ENCODE measurements at regions not wholly inside any gene's neighbourhood (a gene's known extent, or its start where the extent isn't known, plus 50 kb on each side); places are given as distances from the start of the nearest gene placed in this dataset.

- H3K27me3 ChIP-seq (ENCODE audit: low read depth): peaks cover 4% of the 10 kb centered on the region
- H3K9me3 ChIP-seq: no peaks in the 10 kb centered on the region
- no peaks in the 10 kb centered on the region for H3K36me3 ChIP-seq
- ATAC-seq (peak; percentile 88), DNase-seq (peak; percentile 75)
- TF ChIP-seq, protein P1, sequence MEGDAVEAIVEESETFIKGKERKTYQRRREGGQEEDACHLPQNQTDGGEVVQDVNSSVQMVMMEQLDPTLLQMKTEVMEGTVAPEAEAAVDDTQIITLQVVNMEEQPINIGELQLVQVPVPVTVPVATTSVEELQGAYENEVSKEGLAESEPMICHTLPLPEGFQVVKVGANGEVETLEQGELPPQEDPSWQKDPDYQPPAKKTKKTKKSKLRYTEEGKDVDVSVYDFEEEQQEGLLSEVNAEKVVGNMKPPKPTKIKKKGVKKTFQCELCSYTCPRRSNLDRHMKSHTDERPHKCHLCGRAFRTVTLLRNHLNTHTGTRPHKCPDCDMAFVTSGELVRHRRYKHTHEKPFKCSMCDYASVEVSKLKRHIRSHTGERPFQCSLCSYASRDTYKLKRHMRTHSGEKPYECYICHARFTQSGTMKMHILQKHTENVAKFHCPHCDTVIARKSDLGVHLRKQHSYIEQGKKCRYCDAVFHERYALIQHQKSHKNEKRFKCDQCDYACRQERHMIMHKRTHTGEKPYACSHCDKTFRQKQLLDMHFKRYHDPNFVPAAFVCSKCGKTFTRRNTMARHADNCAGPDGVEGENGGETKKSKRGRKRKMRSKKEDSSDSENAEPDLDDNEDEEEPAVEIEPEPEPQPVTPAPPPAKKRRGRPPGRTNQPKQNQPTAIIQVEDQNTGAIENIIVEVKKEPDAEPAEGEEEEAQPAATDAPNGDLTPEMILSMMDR (IDR thresholded peaks at IDR 0.05): no peak
- intact Hi-C loops (cut with DNase I): no loop called here
- no peaks in the 10 kb centered on the region for H3K4me1 ChIP-seq
- H3K27ac ChIP-seq: no peak overlapping the region
- H3K4me3 ChIP-seq: no peak overlapping the region
These were observed 187.2 kb downstream of the SHQ1 start for GRCh38 chr3:72661115-72661457.

DNA sequence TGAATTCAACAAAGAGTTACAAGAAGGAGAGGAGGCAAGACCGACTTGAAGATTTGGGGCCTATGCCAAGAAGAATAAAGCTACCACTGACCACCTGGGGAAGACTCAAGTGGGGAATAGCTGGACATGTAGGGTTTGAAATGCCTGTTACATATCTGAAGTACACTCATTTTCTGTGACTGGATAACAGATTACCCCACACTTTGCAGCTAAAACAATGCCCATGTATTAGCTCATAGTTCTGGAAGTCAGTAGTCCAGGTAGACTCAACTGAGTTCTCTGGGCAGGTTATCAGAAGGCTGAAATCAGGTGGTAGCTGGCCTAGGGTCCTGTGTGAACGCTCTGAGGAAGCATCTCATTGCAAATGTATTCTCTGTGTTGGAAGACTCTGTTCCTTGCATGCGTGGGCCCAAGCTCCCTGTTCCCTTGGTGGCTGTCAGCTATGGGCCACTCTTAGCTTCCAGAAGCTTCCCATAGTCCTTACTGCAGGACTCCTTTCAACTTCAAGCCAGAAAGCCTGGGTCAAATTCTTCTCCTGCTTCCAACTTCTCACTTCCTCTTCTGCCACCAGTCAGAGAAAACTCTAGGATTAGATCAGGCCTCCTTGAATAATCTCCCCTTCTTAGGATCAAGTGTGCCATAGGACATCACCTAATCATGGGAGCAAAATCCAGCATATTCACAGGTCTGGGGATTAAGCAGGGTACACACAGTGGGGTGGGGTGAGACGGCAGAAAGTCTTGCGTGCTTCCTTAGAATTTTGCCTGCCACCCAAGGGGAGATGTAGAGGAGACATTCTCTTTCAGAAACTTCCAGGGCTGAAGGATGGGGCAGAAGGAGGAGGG, 187.8 kb downstream of the SHQ1 start:
- intact Hi-C loops (cut with DNase I): no loop called here
- H3K4me1 ChIP-seq: peaks cover under 1% of the 10 kb centered on the region
- ATAC-seq (no peak), DNase-seq (no peak)
- no peak overlapping the region for H3K4me3 ChIP-seq
- no peak overlapping the region for H3K27ac ChIP-seq
- no peaks in the 10 kb centered on the region for H3K36me3 ChIP-seq
- peaks cover 10% of the 10 kb centered on the region for H3K27me3 ChIP-seq (ENCODE audit: low read depth)
- TF ChIP-seq, protein P1 (IDR thresholded peaks at IDR 0.05): no peak
- H3K9me3 ChIP-seq: no peaks in the 10 kb centered on the region

GRCh38 chr3:72659596-72659995, 188.6 kb downstream of the SHQ1 start:
- Histone ChIP-seq H3K36me3 (no peaks in the 10 kb centered on the region), H3K9me3 (no peaks in the 10 kb centered on the region), H3K4me1 (peaks cover 6% of the 10 kb centered on the region), H3K27me3 (ENCODE audit: low read depth) (peaks cover 16% of the 10 kb centered on the region), H3K4me3 (no peak overlapping the region), H3K27ac (no peak overlapping the region)
- ATAC-seq (no peak), DNase-seq (no peak)
- TF ChIP-seq, protein P1 (IDR thresholded peaks at IDR 0.05): no peak
- intact Hi-C loops (cut with DNase I): no loop called here

DNA sequence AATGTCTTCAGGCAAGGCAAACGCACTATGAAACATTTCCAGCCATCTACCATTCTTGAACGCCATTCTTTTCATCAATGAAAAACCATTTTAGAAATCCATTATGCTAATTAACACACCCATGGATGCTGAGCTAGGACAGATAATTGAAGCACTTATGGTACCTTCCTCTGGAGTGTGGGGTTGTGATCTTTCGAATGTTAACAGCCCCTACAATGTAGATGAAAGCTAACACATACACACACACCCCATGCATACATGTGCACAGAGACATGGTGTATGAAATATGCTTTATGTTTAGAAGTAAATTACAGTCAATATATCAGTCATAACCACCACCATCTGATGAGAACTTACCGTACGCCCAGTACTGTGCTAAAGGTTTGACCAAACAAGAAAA, 189.1 kb downstream of the SHQ1 start:
- Histone ChIP-seq H3K36me3 (no peaks in the 10 kb centered on the region), H3K9me3 (no peaks in the 10 kb centered on the region), H3K27ac (no peak overlapping the region), H3K4me3 (no peak overlapping the region), H3K27me3 (ENCODE audit: low read depth) (peaks cover 16% of the 10 kb centered on the region), H3K4me1 (peaks cover 6% of the 10 kb centered on the region)
- intact Hi-C loops (cut with DNase I): no loop called here
- TF ChIP-seq, protein P1 (IDR thresholded peaks at IDR 0.05): no peak
- ATAC-seq: no peak
- DNase-seq: no peak

GRCh38 chr3:72658466-72659100, 189.7 kb downstream of the SHQ1 start:
- H3K36me3 ChIP-seq: no peaks in the 10 kb centered on the region
- H3K4me3 ChIP-seq: no peak overlapping the region
- ATAC-seq: no peak
- no peak overlapping the region for H3K27ac ChIP-seq
- TF ChIP-seq, protein P1 (IDR thresholded peaks at IDR 0.05): no peak
- intact Hi-C loops (cut with DNase I): no loop called here
- DNase-seq: no peak
- no peaks in the 10 kb centered on the region for H3K9me3 ChIP-seq
- H3K27me3 ChIP-seq (ENCODE audit: low read depth): peaks cover 16% of the 10 kb centered on the region
- peaks cover 6% of the 10 kb centered on the region for H3K4me1 ChIP-seq
